ENCODE measurements at regions not wholly inside any gene's neighbourhood (a gene's known extent, or its start where the extent isn't known, plus 50 kb on each side); places are given as distances from the start of the nearest gene placed in this dataset.

DNA sequence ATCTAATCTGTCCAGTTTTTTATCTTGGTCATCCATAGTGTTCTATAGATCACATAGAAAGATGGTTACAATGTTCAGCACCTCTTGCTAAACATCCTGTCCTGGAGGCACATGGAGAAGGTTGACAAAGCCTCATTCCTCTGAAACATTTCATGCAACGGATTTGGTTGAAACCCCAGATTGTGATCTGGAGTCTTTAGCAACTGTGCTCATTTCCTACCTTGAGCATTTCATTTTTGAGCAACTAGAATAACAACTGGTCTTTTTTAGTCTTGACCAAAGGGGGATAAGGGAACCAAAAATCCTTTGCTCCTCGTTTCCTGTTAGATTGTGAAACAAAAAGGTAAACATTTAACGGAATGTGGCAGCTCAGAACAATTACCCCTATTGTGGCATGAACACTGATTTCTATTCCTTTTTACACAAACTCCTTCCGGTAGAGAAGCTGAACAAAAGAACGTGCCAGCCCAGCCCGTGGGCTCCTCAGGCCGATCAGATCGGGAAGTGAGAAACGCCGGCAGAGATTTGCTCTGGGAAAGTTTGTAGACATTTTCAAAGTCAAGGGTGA is 94.7 kb upstream of the ERRFI1 start:
- ATAC-seq (peak; percentile 81), DNase-seq (ENCODE audit: low spot score) (peak; percentile 98), FAIRE-seq (peak; percentile 94)
- Histone ChIP-seq H3K9me3 (ENCODE audit: low read length) (peaks cover 15% of the 10 kb centered on the region; the same call in 1 of the 2 replicates), H2AFZ (ENCODE audit: low read length) (no peak overlapping the region), H3K36me3 (replicated peaks in 1 of 2; ENCODE audit: control insufficient read depth in 1 of 2, insufficient read depth in 2 of 2, low read length in 2 of 2) (no peaks in the 10 kb centered on the region), H3K4me2 (ENCODE audit: low read depth, low read length) (peak overlapping the region; percentile 64), H3K4me1 (ENCODE audit: insufficient read depth, low read length) (peaks cover 79% of the 10 kb centered on the region), H3K79me2 (ENCODE audit: insufficient read depth, low read length) (peaks cover 3% of the 10 kb centered on the region), H3K4me3 (replicated peaks in 1 of 3; ENCODE audit: insufficient read depth in 1 of 3, low read depth in 2 of 3, low read length in 3 of 3) (peak overlapping the region in 1 of 3 experiments; percentile 21; a peak in 1 of 6 replicates), H3K27ac (ENCODE audit: extremely low read length, insufficient read depth, low read length) (peak overlapping the region; percentile 97), H4K20me1 (ENCODE audit: insufficient read depth, low read length) (no peaks in the 10 kb centered on the region), H3K9ac (ENCODE audit: insufficient read depth, low read depth, low read length) (peak overlapping the region; percentile 69), H3K27me3 (ENCODE audit: control insufficient read depth in 1 of 2, insufficient read depth in 2 of 2, low read length in 2 of 2) (no peaks in the 10 kb centered on the region)
- under 1% methylated on average over 10 of the region's 10 CpGs for WGBS (ENCODE audit: low lambda C conversion rate)
- CTCF ChIA-PET (ENCODE audit: low intra/inter-chr PET ratio, low total read pairs) = no interaction called here
- POLR2A ChIA-PET = interaction anchor here (1.2 to 4.7 kb wide), 27 partner anchors 10 to 138 kb away, joined by 3 to 64 read pairs (median 12); partner anchors contain the start of gene ERRFI1
- no TSS peak for BruUV-seq (replicated peaks)
- intact Hi-C loops (cut with micrococcal nuclease; ENCODE audit: unreplicated experiment) (loop anchor here (1.0 to 5.0 kb wide), 8 partner anchors 34 to 139 kb away; partner anchors contain the start of gene ERRFI1), in situ Hi-C loops (cut with HindIII; ENCODE audit: extremely low pct_ligation_motif_present, low pct_unique_long_range_greater_than_20kb) (no loop called here)
- TF ChIP-seq TP53 (CRISPR knock-in tag; conservative IDR thresholded peaks at IDR 0.05) (no peak), ZNF724P (CRISPR knock-in tag; IDR thresholded peaks at IDR 0.05; ENCODE audit: borderline replicate concordance) (no peak), MED13 (CRISPR knock-in tag; IDR thresholded peaks at IDR 0.05) (peak; percentile 69; the same call in 1 of the 2 replicates), ZFP36L1 (CRISPR knock-in tag; IDR thresholded peaks at IDR 0.05) (peak; percentile 20; the same call in 1 of the 2 replicates), ZBTB7B (CRISPR knock-in tag; IDR thresholded peaks at IDR 0.05) (peak; percentile 61), JARID2 (CRISPR knock-in tag; IDR thresholded peaks at IDR 0.05; ENCODE audit: insufficient replicate concordance) (no peak), ZSCAN9 (CRISPR knock-in tag; IDR thresholded peaks at IDR 0.05; ENCODE audit: borderline replicate concordance) (peak; percentile 71), ZNF572 (CRISPR knock-in tag; IDR thresholded peaks at IDR 0.05) (no peak), ZNF83 (CRISPR knock-in tag; IDR thresholded peaks at IDR 0.05; ENCODE audit: borderline replicate concordance) (no peak), ZNF136 (CRISPR knock-in tag; IDR thresholded peaks at IDR 0.05; ENCODE audit: low read depth) (no peak), ZC3H4 (CRISPR knock-in tag; IDR thresholded peaks at IDR 0.05; ENCODE audit: borderline replicate concordance) (no peak), JUNB (CRISPR knock-in tag; IDR thresholded peaks at IDR 0.05; ENCODE audit: borderline replicate concordance) (peak; percentile 41; the same call in 1 of the 2 replicates), ZNF614 (CRISPR knock-in tag; IDR thresholded peaks at IDR 0.05; ENCODE audit: borderline replicate concordance) (no peak), SRSF9 (IDR thresholded peaks at IDR 0.05; ENCODE audit: borderline replicate concordance, insufficient read depth, low read depth, low read length, poor library complexity, severe bottlenecking) (no peak), SOX5 (CRISPR knock-in tag; IDR thresholded peaks at IDR 0.05; ENCODE audit: borderline replicate concordance) (peak; percentile 99), ZNF101 (CRISPR knock-in tag; IDR thresholded peaks at IDR 0.05; ENCODE audit: borderline replicate concordance, low read depth) (no peak), LCORL (IDR thresholded peaks at IDR 0.05) (peak; percentile 97), LCORL (CRISPR knock-in tag; IDR thresholded peaks at IDR 0.05) (peak; percentile 95), ARNT (IDR thresholded peaks at IDR 0.05) (no peak), ZFP41 (CRISPR knock-in tag; IDR thresholded peaks at IDR 0.05; ENCODE audit: borderline replicate concordance) (no peak), ZNF790 (CRISPR knock-in tag; IDR thresholded peaks at IDR 0.05; ENCODE audit: borderline replicate concordance) (no peak), NBN (conservative IDR thresholded peaks at IDR 0.05) (no peak), PPARG (CRISPR knock-in tag; conservative IDR thresholded peaks at IDR 0.05) (peak; percentile 70)
- TF ChIP-seq, protein P1, sequence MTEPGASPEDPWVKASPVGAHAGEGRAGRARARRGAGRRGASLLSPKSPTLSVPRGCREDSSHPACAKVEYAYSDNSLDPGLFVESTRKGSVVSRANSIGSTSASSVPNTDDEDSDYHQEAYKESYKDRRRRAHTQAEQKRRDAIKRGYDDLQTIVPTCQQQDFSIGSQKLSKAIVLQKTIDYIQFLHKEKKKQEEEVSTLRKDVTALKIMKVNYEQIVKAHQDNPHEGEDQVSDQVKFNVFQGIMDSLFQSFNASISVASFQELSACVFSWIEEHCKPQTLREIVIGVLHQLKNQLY (CRISPR knock-in tag; IDR thresholded peaks at IDR 0.05) = peak; percentile 75
- TF ChIP-seq, protein P2, sequence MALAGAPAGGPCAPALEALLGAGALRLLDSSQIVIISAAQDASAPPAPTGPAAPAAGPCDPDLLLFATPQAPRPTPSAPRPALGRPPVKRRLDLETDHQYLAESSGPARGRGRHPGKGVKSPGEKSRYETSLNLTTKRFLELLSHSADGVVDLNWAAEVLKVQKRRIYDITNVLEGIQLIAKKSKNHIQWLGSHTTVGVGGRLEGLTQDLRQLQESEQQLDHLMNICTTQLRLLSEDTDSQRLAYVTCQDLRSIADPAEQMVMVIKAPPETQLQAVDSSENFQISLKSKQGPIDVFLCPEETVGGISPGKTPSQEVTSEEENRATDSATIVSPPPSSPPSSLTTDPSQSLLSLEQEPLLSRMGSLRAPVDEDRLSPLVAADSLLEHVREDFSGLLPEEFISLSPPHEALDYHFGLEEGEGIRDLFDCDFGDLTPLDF (CRISPR knock-in tag; IDR thresholded peaks at IDR 0.05) = no peak
- TF ChIP-seq, protein P3, sequence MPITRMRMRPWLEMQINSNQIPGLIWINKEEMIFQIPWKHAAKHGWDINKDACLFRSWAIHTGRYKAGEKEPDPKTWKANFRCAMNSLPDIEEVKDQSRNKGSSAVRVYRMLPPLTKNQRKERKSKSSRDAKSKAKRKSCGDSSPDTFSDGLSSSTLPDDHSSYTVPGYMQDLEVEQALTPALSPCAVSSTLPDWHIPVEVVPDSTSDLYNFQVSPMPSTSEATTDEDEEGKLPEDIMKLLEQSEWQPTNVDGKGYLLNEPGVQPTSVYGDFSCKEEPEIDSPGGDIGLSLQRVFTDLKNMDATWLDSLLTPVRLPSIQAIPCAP (CRISPR knock-in tag; IDR thresholded peaks at IDR 0.05; ENCODE audit: low read depth) = no peak
